ENCODE measurements at regions not wholly inside any gene's neighbourhood (a gene's known extent, or its start where the extent isn't known, plus 50 kb on each side); places are given as distances from the start of the nearest gene placed in this dataset.
"Not testable (repeated sequence)": the region's sequence is repeated elsewhere in the genome, so short reads cannot be mapped to it uniquely, and the experiment has no call there.

DNA sequence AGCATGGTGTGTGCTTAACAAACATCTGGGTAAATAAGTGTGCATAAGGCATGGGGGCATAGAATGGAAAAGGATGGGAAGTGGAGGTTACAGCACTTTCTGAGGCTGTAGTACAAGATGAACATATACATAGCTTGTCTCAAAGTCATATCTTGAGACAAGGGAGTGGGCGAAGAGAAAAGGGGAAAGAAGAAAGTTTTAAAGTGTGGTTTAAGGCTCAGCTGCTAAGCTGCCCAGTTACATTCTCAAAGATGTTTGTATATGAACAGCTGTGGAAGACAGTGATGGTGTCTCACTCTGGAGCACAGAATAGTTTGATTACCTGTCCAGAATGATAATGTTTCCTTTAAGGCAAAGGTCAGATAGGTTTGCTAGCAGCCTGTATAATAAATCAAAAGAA lies 61.9 kb upstream of the LANCL2 start:
- no peak for DNase-seq

GRCh38 chr7:55304018-55304762 lies 60.9 kb upstream of the LANCL2 start:
- no peak for DNase-seq

GRCh38 chr7:55305135-55305534 lies 60.0 kb upstream of the LANCL2 start:
- no peak for DNase-seq

DNA sequence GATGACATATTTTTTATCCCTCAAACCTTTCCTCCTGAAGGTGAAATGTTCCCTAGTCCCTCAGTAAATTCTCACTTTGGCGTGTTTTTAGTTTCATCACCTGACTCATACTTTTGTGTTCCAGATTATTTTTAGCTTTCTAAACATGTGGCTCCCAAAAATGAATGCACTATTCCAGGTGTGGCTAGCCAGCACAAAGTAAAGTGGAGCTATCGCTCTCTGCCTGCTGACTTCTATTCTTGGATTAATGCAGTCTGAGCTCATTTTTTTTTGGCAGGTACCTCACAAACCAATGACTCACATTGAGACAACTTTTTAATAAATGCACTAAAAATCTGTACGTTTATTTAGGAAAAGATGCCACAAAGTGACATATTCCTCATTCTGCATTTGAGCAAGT lies 58.8 kb upstream of the LANCL2 start:
- DNase-seq, result no peak

DNA sequence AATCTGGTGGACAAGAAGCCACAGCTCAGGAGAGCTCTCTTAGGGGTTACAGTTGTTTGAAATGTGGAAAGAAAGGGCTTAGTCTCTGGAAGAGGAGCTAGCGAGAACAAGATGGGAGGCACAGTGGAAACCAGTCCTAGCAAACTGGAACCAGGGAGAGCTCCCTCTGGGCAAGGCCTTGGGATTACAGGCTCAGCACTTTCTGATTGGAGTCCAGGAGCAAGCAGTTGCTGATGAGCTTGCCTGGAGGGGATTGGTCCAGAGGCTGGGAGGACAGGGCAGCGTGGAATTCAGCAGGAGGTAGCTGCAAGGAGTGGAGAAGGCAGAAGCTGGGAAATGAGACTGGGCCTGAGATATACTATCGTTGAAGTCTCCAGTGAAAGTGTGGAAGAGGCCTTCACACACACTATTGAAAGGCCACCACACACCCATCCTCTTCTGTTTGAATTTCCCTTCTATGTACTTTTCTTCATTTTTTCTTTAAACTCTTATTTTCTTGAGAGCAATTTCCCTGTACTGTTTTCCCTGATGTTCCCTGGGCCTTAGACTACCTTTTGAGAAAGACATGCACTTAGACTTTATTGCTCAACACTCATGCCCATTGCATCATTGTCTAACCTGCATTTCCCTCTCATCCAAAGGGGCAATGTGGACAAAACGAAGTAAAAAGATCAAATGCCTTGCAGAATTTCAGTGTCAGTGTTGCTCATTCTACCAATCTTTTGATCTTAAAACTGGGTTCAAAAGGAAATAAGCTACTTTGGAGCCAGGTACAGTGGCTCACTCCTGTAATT lies 57.8 kb upstream of the LANCL2 start:
- DNase-seq, result no peak

DNA sequence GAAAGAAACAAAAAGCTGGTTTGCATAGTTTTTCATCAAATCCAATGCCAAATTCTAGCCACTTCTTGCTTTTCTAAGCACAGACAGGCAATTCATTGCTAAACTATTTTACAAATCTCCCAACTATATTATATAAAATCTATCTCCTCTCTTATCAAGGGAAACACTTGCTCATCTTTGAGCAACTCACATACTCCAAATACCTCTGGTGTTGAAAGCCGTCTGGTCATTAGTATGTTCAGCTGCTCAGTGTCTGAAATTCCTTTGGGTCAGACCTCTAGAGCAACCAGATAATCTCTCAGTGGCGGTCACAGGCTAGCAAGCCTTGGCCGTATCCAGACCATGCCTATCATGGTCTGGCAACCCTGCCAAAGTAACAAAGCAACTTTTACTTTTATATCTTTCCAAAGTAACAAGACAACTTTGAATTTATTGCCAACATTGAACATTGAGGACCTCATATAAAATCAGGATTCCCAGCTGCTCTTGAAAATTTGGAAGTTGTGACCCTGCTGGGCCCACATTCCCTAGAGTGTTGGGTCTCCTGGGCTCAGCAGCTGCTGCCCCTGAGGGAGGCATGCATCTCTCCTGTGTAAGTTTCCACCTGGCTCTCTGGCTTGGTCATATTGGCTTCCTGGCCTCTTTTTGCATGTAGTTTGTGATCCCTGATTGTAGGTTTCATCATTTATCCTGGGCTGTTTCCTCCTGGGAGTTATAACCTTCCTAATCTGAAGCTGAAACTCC lies 56.8 kb upstream of the LANCL2 start:
- no peak for DNase-seq

- DNase-seq, result no peak
Measured at GRCh38 chr7:55309040-55309991, 55.8 kb upstream of the LANCL2 start.

GRCh38 chr7:55310287-55311025 lies 54.7 kb upstream of the LANCL2 start:
- no peak for DNase-seq

DNA sequence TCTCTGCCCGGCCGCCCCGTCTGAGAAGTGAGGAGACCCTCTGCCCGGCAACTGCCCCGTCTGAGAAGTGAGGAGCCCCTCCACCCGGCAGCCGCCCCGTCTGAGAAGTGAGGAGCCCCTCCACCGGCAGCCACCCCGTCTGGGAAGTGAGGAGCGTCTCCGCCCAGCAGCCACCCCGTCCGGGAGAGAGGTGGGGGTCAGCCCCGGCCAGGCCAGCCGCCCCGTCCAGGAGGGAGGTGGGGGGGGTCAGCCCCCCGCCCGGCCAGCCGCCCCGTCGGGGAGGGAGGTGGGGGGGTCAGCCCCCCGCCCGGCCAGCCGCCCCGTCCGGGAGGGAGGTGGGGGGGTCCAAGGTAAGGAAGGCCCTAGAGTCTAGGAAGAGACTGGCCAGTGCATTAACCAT lies 53.2 kb upstream of the LANCL2 start:
- DNase-seq, result not testable (repeated sequence)

GRCh38 chr7:55313671-55314070 lies 51.5 kb upstream of the LANCL2 start:
- not testable (repeated sequence) for DNase-seq

GRCh38 chr7:55314967-55315366 lies 50.2 kb upstream of the LANCL2 start:
- DNase-seq, result no peak

All from left kidney (tissue), 1 donor.